ENCODE measurements at regions not wholly inside any gene's neighbourhood (a gene's known extent, or its start where the extent isn't known, plus 50 kb on each side); places are given as distances from the start of the nearest gene placed in this dataset.

GRCh38 chr22:19643448-19644313 is 70.6 kb upstream of the SEPTIN5 start:
- TF ChIP-seq CTCF (IDR thresholded peaks at IDR 0.05 in 8 of 11, conservative IDR thresholded peaks at IDR 0.05 in 3 of 11) (no peak), POLR2AphosphoS5 (IDR thresholded peaks at IDR 0.05) (no peak)
